ENCODE measurements at regions not wholly inside any gene's neighbourhood (a gene's known extent, or its start where the extent isn't known, plus 50 kb on each side); places are given as distances from the start of the nearest gene placed in this dataset.

DNA sequence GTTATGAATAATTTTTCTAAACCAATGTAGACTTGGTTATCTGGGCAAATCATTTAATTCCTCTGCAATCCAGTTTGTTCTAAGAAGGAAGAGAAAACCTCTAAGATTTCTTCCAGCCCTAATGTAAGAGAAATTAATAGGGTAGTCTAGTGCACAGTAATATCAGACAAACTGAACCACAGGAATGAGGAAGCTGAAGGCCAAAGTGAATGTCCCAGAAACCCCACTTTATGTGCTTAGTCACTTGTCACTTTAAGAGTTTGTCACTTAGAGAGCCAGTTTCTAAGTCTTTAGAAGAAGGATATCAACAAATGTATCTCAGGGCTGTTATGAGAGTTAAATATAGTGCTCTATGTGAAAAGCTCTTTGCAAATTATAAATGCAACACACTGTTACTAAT is 750.6 kb downstream of the DIAPH3 start:
- no peak for ATAC-seq
- H3K27ac Mint-ChIP-seq = no peak overlapping the region
- peaks cover 2% of the 10 kb centered on the region for H3K27me3 Mint-ChIP-seq
- POLR2A ChIA-PET = no interaction called here
- no peak overlapping the region for H3K4me3 Mint-ChIP-seq
- H3K9me3 Mint-ChIP-seq = no peaks in the 10 kb centered on the region
- no peaks in the 10 kb centered on the region for H3K36me3 Mint-ChIP-seq (ENCODE audit: low read depth)
- DNase-seq = no peak
- H3K4me1 Mint-ChIP-seq (ENCODE audit: low read depth) = no peaks in the 10 kb centered on the region
- CTCF ChIA-PET = no interaction called here
- intact Hi-C loops (cut with micrococcal nuclease) = no loop called here
- TF ChIP-seq, protein P1, sequence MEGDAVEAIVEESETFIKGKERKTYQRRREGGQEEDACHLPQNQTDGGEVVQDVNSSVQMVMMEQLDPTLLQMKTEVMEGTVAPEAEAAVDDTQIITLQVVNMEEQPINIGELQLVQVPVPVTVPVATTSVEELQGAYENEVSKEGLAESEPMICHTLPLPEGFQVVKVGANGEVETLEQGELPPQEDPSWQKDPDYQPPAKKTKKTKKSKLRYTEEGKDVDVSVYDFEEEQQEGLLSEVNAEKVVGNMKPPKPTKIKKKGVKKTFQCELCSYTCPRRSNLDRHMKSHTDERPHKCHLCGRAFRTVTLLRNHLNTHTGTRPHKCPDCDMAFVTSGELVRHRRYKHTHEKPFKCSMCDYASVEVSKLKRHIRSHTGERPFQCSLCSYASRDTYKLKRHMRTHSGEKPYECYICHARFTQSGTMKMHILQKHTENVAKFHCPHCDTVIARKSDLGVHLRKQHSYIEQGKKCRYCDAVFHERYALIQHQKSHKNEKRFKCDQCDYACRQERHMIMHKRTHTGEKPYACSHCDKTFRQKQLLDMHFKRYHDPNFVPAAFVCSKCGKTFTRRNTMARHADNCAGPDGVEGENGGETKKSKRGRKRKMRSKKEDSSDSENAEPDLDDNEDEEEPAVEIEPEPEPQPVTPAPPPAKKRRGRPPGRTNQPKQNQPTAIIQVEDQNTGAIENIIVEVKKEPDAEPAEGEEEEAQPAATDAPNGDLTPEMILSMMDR (IDR thresholded peaks at IDR 0.05) = no peak

DNA sequence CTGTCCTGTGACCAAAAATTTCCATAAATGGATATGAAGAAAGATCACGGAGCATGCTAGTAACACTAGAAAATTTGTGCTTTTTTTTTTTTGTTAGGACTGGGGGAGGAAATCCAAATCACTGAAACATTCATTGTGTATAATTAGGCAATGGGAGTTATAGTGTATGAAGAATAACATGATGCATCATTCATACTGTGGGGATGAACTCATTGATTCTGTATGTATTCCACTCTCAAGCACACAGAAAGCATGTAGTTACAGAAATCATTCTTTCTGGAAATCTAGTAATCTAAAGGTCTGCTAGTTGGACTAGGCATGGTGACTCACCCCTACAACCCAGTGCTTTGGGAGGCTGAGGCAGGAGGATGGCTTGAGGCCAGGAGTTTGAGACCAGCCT is 749.7 kb downstream of the DIAPH3 start:
- Mint-ChIP-seq H3K9me3 (no peaks in the 10 kb centered on the region), H3K4me1 (ENCODE audit: low read depth) (no peaks in the 10 kb centered on the region), H3K27ac (no peak overlapping the region), H3K36me3 (ENCODE audit: low read depth) (no peaks in the 10 kb centered on the region), H3K4me3 (no peak overlapping the region), H3K27me3 (peaks cover 2% of the 10 kb centered on the region)
- DNase-seq (no peak), ATAC-seq (no peak)
- ChIA-PET CTCF (no interaction called here), POLR2A (no interaction called here)
- intact Hi-C loops (cut with micrococcal nuclease) = no loop called here
- TF ChIP-seq, protein P1 (IDR thresholded peaks at IDR 0.05) = no peak

DNA sequence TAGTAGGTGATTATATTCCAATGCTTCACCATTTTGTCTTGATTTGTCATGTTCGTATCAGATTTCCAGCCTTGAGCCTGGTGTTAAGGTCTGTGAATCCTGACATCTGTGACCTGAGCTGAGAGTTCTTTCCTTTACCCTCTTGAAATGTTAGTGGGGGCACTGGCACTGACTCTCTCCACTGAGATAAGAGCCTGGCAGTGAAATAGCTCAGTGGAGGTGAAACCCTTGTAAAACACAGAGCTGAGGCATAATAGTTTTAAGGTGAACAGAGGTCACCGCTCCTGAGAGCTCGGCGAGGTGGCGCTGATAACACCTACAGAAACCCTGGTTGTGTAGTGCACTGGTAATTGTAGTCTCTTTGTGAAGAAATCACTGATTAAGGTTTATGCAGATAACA is 748.2 kb downstream of the DIAPH3 start:
- no peaks in the 10 kb centered on the region for H3K36me3 Mint-ChIP-seq (ENCODE audit: low read depth)
- H3K4me1 Mint-ChIP-seq (ENCODE audit: low read depth) = no peaks in the 10 kb centered on the region
- intact Hi-C loops (cut with micrococcal nuclease) = no loop called here
- no peak overlapping the region for H3K4me3 Mint-ChIP-seq
- ChIA-PET POLR2A (no interaction called here), CTCF (interaction anchor here (1.3 kb wide), 1 partner anchor 10 kb away, joined by 3 read pairs; no protein-coding TSS in a partner anchor)
- H3K27me3 Mint-ChIP-seq = peaks cover 2% of the 10 kb centered on the region
- no peak overlapping the region for H3K27ac Mint-ChIP-seq
- DNase-seq (no peak), ATAC-seq (no peak)
- TF ChIP-seq, protein P1 (IDR thresholded peaks at IDR 0.05) = no peak
- no peaks in the 10 kb centered on the region for H3K9me3 Mint-ChIP-seq

DNA sequence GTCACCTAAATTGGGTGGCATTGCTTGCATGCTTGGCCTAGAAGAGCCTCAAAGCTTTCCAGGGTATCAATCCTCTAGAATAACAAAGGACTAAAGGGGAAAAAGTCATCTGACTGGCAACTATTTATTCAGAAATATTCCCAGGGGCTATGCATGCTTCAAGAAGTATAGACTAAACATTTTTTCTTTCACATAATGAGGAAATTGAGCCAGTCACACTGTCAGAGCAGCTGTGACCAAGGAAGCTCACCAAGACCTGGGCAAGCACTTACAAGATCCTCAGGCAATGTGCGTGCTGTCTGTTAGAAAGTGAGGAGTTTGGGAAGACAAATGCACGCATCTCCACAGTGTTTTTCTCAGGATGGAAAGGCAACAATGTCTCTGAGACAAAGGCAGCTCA is 747.2 kb downstream of the DIAPH3 start:
- ATAC-seq = no peak

DNA sequence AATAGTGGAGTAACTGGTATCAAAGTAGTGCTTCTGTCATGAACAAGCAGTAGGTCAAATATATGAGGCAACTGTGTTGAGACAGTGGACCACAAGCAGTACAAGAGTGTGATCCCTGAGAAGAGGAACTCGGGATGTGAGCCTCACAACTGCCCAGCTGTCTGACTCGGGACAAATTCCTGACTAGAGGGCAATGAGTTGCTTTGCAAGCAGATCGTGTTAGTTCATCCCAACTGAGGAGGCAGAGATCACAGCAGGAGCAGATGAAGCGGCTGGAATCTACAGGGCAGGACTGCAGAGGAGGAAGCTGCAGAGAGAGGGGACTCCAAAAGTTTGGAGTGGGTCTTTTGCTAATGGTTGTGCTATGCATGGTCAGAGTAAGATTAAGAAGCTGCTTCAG is 741.1 kb downstream of the DIAPH3 start:
- H3K4me3 Mint-ChIP-seq = no peak overlapping the region
- H3K27ac Mint-ChIP-seq = no peak overlapping the region
- no peaks in the 10 kb centered on the region for H3K27me3 Mint-ChIP-seq
- intact Hi-C loops (cut with micrococcal nuclease) = no loop called here
- H3K36me3 Mint-ChIP-seq (ENCODE audit: low read depth) = no peaks in the 10 kb centered on the region
- no peak for DNase-seq
- ATAC-seq = no peak
- no peaks in the 10 kb centered on the region for H3K4me1 Mint-ChIP-seq (ENCODE audit: low read depth)
- ChIA-PET CTCF (no interaction called here), POLR2A (no interaction called here)
- TF ChIP-seq, protein P1 (IDR thresholded peaks at IDR 0.05) = no peak
- H3K9me3 Mint-ChIP-seq = no peaks in the 10 kb centered on the region

More for the DNA sequence above, 747.2 kb downstream of the DIAPH3 start:
- no peaks in the 10 kb centered on the region for H3K9me3 Mint-ChIP-seq
- intact Hi-C loops (cut with micrococcal nuclease) = no loop called here
- ChIA-PET CTCF (no interaction called here), POLR2A (no interaction called here)
- H3K4me1 Mint-ChIP-seq (ENCODE audit: low read depth) = no peaks in the 10 kb centered on the region
- TF ChIP-seq, protein P1 (IDR thresholded peaks at IDR 0.05) = no peak
- no peak overlapping the region for H3K27ac Mint-ChIP-seq
- H3K27me3 Mint-ChIP-seq = peaks cover 2% of the 10 kb centered on the region
- no peak overlapping the region for H3K4me3 Mint-ChIP-seq
- no peaks in the 10 kb centered on the region for H3K36me3 Mint-ChIP-seq (ENCODE audit: low read depth)
- DNase-seq = no peak

Measured in activated CD8-positive, alpha-beta T cell treated with anti-CD3 and anti-CD28 coated beads for 36 hours (primary cell).